ENCODE measurements at regions not wholly inside any gene's neighbourhood (a gene's known extent, or its start where the extent isn't known, plus 50 kb on each side); places are given as distances from the start of the nearest gene placed in this dataset.
"Not testable (repeated sequence)": the region's sequence is repeated elsewhere in the genome, so short reads cannot be mapped to it uniquely, and the experiment has no call there.

DNA sequence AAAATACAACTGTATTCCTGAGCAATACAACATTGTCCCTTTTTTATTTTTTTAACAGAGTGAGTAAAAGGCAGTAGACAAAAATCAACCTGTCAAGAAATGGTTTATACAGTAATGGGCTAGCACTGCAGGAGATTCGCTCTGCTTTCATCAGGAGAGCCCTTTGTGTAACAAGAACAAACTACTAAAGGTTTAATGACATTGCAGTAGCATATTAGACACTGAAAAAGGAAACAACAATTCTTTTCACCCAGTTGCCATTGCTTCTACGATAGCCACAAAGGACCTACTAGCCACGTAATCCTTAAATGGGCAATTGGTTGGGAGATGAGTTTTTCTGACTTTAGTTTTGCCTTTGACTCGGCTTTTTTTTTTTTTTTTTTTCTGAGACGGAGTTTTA, 319.8 kb upstream of the TRPM3 start:
- no peak for TF ChIP-seq ZFX (IDR thresholded peaks at IDR 0.05)
- TF ChIP-seq, protein P1, sequence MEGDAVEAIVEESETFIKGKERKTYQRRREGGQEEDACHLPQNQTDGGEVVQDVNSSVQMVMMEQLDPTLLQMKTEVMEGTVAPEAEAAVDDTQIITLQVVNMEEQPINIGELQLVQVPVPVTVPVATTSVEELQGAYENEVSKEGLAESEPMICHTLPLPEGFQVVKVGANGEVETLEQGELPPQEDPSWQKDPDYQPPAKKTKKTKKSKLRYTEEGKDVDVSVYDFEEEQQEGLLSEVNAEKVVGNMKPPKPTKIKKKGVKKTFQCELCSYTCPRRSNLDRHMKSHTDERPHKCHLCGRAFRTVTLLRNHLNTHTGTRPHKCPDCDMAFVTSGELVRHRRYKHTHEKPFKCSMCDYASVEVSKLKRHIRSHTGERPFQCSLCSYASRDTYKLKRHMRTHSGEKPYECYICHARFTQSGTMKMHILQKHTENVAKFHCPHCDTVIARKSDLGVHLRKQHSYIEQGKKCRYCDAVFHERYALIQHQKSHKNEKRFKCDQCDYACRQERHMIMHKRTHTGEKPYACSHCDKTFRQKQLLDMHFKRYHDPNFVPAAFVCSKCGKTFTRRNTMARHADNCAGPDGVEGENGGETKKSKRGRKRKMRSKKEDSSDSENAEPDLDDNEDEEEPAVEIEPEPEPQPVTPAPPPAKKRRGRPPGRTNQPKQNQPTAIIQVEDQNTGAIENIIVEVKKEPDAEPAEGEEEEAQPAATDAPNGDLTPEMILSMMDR (conservative IDR thresholded peaks at IDR 0.05), result no peak
- H3K27ac ChIP-seq, result no peak overlapping the region

DNA sequence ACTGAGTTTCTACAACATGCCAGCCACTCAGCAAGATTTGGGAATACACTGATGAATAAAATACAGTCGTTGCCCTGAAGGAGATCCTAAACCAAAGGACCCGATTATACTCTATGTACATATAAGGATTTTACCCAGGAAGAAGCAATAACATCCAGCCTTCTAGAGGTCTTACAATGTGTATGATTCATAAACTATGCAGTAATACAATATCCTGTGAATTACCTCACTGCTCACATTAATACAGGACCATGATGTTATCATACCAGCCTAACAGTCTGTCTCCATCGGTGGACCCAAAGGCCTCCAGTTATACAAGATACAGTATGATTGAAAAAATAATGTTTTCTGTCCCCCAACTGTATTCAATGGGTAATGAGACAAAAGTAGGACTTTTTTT, 310.5 kb upstream of the TRPM3 start:
- TF ChIP-seq ZFX (IDR thresholded peaks at IDR 0.05), result no peak
- TF ChIP-seq, protein P1 (conservative IDR thresholded peaks at IDR 0.05), result no peak
- H3K27ac ChIP-seq, result no peak overlapping the region

DNA sequence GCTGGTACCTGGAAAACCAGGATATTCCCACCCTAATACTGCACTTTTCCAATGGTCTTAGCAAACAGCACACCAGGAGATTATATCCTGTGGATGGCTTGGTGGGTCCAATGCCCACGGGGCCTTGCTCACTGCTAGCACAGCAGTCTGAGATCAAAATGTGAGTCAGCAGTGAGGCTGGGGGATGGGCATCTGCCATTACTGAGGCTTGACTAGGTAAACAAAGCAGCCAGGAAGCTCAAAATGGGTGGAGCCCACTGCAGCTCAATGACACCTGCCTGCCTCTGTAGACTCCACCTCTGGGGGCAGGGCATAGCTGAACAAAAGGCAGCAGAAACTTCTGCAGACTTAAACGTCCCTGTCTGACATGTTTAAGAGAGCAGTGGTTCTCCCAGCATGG, 285.9 kb upstream of the TRPM3 start:
- H3K27ac ChIP-seq, result not testable (repeated sequence)

DNA sequence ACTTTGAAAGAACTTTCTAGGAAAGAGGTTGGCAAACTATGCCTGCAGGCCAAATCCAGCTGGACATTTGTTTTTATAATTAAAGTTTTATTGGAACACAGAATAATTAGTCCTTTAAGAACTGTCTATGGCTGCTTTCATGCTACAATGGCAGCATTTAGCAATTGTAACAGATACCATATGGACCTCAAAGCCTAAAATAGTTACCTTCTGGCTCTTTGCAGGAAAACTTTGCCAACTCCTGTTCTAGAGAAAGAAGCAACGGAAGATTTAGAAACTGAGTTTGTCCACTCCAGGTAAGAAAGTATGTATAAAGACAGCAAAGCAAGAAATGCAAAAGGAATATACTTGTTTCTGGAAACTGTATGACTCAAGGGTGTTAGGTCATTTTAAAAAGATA, 281.7 kb upstream of the TRPM3 start:
- no peak overlapping the region for H3K27ac ChIP-seq
- TF ChIP-seq ZFX (IDR thresholded peaks at IDR 0.05), result no peak
- TF ChIP-seq, protein P1 (conservative IDR thresholded peaks at IDR 0.05), result no peak

DNA sequence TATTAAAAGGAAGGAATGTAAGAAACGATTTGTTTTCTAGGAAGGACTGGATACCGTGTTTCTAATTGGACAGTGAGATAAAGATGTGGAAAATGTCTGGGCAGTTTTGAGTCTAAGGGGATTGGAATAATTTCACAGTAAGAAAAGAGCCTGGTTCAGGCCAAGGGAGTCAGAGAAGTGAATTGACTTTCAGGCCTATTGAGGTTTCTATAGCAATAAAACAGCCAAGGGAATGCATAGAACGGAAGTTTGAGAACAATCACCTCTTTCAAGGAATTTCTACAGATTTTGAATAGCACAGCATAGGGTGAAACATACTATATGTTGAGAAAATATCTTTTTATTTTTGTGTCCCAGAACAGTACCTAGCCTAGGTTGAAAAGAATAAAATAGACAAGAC, 271.6 kb upstream of the TRPM3 start:
- H3K27ac ChIP-seq, result no peak overlapping the region
- no peak for TF ChIP-seq ZFX (IDR thresholded peaks at IDR 0.05)
- TF ChIP-seq, protein P1 (conservative IDR thresholded peaks at IDR 0.05), result no peak

DNA sequence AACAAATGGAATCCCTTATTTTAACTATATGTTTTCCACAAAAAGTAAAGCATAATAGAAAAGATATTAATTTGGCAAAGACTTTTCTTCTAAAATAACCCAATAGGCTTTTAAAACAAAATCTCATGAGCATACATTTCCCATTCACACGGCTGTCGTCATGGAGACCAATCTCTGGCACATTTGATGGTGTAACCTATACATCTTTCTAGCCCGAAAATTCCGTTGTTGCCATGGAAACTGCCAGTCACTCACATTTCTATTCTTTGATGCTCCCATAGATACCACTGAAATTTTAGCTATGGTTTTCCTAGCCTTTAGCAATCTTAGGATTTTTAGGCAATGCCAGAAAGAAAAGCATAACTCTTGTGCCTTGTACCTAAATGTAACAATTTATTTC, 262.9 kb upstream of the TRPM3 start:
- no peak overlapping the region for H3K27ac ChIP-seq
- TF ChIP-seq ZFX (IDR thresholded peaks at IDR 0.05), result no peak
- TF ChIP-seq, protein P1 (conservative IDR thresholded peaks at IDR 0.05), result no peak

DNA sequence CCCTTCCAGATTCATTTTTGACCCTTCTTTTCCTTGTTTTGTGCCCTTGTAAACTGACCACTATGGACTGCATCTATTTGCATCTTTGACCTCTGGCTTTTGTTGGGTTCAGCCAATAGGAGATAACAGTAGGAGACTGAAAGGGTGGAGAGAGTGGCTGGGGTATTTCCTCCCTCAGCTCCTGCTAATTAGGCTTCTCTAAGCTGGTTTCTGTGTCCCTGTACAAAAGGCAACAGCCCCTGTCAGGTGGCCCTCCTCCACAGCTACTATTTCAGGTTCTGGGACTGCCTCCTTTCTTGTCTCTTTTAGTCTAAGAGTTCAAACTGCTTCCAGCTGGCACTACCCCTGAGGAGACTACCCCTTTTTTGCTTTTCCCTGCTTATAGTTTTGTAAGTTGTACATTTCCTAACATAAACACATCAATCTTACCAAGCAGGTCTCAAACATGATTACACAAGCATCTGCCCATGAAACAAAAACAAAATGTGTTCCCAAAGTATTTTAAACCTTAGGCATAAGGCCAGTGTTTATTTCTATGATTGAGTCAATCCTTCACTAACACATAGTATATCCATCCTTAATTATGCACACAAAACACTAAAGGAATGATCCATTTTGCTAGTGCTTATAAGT, 262.0 kb upstream of the TRPM3 start:
- H3K27ac ChIP-seq, result no peak overlapping the region
- TF ChIP-seq ZFX (IDR thresholded peaks at IDR 0.05), result no peak
- TF ChIP-seq, protein P1 (conservative IDR thresholded peaks at IDR 0.05), result no peak

DNA sequence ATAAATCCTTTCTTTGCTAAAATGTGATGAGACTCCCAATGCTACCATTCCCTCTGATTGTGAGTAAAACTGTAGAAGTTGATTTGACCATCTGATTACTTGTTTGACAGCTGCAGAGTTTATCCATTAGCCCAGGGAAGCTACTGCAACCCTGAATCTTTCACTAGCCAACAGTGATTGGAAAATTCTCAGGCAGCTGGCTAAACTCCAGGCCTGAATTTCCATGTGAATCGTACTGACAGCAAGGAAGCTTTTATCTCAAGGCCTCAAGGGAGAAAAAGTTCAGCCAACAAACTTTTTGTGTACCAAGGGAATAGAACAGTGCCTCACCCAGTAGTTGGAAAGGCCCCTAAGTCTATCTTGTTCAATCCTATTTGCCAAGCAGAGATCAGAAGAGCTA, 246.7 kb upstream of the TRPM3 start:
- no peak for TF ChIP-seq ZFX (IDR thresholded peaks at IDR 0.05)
- TF ChIP-seq, protein P1 (conservative IDR thresholded peaks at IDR 0.05), result no peak
- H3K27ac ChIP-seq, result no peak overlapping the region
